ENCODE measurements at regions not wholly inside any gene's neighbourhood (a gene's known extent, or its start where the extent isn't known, plus 50 kb on each side); places are given as distances from the start of the nearest gene placed in this dataset.

DNA sequence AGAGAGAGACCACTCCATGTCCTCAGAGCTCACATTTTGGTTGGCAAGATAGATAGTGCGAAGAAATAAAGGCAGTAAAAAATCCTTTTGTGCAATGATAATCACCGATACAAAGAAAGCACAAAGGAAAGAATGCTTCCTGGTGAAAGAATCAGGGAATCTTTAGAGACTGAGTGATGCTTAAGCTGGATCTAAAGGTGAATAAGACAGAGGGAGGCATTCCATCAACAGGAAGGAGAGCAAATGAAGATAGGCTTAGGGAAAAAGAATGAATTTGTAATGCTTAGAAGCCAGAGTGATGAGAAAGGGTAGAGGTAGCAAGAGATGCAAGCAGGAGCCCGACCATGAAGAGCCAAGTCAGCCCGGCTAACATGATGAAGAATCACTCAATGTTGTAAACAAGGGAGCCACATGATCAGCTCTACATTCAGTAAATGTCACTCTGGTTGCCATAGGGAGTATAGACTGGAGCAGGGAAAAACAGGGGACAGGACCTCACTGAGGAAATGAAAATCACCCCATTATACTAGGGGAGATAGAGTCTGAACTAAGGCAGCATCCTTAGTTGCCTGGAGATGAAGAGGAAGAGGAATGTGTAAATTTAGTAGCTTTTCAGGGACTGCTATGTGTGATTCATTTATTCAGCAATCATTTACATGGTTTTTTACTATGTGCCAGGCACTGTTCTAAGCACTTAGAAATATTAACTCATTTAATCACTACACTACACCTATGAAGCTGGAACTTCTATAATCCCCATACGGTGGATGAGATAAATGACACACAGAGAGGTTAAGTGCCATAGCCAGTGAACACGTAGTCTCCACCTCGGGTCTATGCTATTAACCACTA lies 402.6 kb upstream of the NFIA start:
- ChIA-PET CTCF (interaction anchor here (0.6 kb wide), 1 partner anchor 701 kb away, joined by 3 read pairs; no protein-coding TSS in a partner anchor), POLR2A (no interaction called here)
- no peaks in the 10 kb centered on the region for H3K36me3 ChIP-seq (ENCODE audit: control insufficient read depth in 2 of 2, insufficient read depth in 1 of 2, low read length in 2 of 2)
- no peaks in the 10 kb centered on the region for H3K4me1 ChIP-seq (ENCODE audit: control insufficient read depth, insufficient read depth, low read length)
- no peaks in the 10 kb centered on the region for H3K9me3 ChIP-seq (ENCODE audit: control insufficient read depth, insufficient read depth, low read depth, low read length)
- H3K27ac ChIP-seq (ENCODE audit: extremely low read depth, low read depth, low read length): no peak overlapping the region
- TF ChIP-seq TCF7L2 (IDR thresholded peaks at IDR 0.05; ENCODE audit: borderline replicate concordance, low read depth, low read length) (no peak), ZNF16 (tag by site-specific recombination; IDR thresholded peaks at IDR 0.05; ENCODE audit: low read depth) (no peak), ZNF600 (tag by site-specific recombination; IDR thresholded peaks at IDR 0.05) (no peak), ZNF23 (tag by site-specific recombination; IDR thresholded peaks at IDR 0.05; ENCODE audit: borderline replicate concordance) (no peak), YY1 (tag by site-specific recombination; IDR thresholded peaks at IDR 0.05) (no peak), HOXA7 (CRISPR knock-in tag; IDR thresholded peaks at IDR 0.05; ENCODE audit: borderline replicate concordance) (no peak), ZNF37A (tag by site-specific recombination; IDR thresholded peaks at IDR 0.05) (no peak), ZNF274 (IDR thresholded peaks at IDR 0.05; ENCODE audit: low read length) (no peak), ZNF274 (tag by site-specific recombination; IDR thresholded peaks at IDR 0.05; ENCODE audit: borderline replicate concordance) (no peak)
- TF ChIP-seq, protein P1, sequence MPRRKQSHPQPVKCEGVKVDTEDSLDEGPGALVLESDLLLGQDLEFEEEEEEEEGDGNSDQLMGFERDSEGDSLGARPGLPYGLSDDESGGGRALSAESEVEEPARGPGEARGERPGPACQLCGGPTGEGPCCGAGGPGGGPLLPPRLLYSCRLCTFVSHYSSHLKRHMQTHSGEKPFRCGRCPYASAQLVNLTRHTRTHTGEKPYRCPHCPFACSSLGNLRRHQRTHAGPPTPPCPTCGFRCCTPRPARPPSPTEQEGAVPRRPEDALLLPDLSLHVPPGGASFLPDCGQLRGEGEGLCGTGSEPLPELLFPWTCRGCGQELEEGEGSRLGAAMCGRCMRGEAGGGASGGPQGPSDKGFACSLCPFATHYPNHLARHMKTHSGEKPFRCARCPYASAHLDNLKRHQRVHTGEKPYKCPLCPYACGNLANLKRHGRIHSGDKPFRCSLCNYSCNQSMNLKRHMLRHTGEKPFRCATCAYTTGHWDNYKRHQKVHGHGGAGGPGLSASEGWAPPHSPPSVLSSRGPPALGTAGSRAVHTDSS (tag by site-specific recombination; IDR thresholded peaks at IDR 0.05): no peak
- H3K4me3 ChIP-seq (ENCODE audit: low read depth, low read length): no peak overlapping the region

- CTCF ChIA-PET: no interaction called here
- no peaks in the 10 kb centered on the region for H3K36me3 ChIP-seq (ENCODE audit: control insufficient read depth in 2 of 2, insufficient read depth in 1 of 2, low read length in 2 of 2)
- no peak overlapping the region for H3K27ac ChIP-seq (ENCODE audit: extremely low read depth, low read depth, low read length)
- H3K4me1 ChIP-seq (ENCODE audit: control insufficient read depth, insufficient read depth, low read length): no peaks in the 10 kb centered on the region
- H3K4me3 ChIP-seq (ENCODE audit: low read depth, low read length): no peak overlapping the region
- POLR2A ChIA-PET: no interaction called here
- H3K9me3 ChIP-seq (ENCODE audit: control insufficient read depth, insufficient read depth, low read depth, low read length): no peaks in the 10 kb centered on the region
- TF ChIP-seq, protein P2, sequence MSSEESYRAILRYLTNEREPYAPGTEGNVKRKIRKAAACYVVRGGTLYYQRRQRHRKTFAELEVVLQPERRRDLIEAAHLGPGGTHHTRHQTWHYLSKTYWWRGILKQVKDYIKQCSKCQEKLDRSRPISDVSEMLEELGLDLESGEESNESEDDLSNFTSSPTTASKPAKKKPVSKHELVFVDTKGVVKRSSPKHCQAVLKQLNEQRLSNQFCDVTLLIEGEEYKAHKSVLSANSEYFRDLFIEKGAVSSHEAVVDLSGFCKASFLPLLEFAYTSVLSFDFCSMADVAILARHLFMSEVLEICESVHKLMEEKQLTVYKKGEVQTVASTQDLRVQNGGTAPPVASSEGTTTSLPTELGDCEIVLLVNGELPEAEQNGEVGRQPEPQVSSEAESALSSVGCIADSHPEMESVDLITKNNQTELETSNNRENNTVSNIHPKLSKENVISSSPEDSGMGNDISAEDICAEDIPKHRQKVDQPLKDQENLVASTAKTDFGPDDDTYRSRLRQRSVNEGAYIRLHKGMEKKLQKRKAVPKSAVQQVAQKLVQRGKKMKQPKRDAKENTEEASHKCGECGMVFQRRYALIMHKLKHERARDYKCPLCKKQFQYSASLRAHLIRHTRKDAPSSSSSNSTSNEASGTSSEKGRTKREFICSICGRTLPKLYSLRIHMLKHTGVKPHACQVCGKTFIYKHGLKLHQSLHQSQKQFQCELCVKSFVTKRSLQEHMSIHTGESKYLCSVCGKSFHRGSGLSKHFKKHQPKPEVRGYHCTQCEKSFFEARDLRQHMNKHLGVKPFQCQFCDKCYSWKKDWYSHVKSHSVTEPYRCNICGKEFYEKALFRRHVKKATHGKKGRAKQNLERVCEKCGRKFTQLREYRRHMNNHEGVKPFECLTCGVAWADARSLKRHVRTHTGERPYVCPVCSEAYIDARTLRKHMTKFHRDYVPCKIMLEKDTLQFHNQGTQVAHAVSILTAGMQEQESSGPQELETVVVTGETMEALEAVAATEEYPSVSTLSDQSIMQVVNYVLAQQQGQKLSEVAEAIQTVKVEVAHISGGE (tag by site-specific recombination; conservative IDR thresholded peaks at IDR 0.05; ENCODE audit: low read depth): no peak
- TF ChIP-seq, protein P3, sequence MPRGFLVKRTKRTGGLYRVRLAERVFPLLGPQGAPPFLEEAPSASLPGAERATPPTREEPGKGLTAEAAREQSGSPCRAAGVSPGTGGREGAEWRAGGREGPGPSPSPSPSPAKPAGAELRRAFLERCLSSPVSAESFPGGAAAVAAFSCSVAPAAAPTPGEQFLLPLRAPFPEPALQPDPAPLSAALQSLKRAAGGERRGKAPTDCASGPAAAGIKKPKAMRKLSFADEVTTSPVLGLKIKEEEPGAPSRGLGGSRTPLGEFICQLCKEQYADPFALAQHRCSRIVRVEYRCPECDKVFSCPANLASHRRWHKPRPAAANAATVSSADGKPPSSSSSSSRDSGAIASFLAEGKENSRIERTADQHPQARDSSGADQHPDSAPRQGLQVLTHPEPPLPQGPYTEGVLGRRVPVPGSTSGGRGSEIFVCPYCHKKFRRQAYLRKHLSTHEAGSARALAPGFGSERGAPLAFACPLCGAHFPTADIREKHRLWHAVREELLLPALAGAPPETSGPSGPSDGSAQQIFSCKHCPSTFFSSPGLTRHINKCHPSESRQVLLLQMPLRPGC (tag by site-specific recombination; IDR thresholded peaks at IDR 0.05): no peak
- TF ChIP-seq ZNF398 (tag by site-specific recombination; IDR thresholded peaks at IDR 0.05): no peak
- TF ChIP-seq ZNF664 (tag by site-specific recombination; IDR thresholded peaks at IDR 0.05): no peak
- no peak for TF ChIP-seq ZNF23 (tag by site-specific recombination; IDR thresholded peaks at IDR 0.05; ENCODE audit: borderline replicate concordance)
- TF ChIP-seq ZNF292 (tag by site-specific recombination; IDR thresholded peaks at IDR 0.05; ENCODE audit: borderline replicate concordance, low read depth): no peak
- TF ChIP-seq ZNF416 (tag by site-specific recombination; IDR thresholded peaks at IDR 0.05): no peak
- TF ChIP-seq, protein P4, sequence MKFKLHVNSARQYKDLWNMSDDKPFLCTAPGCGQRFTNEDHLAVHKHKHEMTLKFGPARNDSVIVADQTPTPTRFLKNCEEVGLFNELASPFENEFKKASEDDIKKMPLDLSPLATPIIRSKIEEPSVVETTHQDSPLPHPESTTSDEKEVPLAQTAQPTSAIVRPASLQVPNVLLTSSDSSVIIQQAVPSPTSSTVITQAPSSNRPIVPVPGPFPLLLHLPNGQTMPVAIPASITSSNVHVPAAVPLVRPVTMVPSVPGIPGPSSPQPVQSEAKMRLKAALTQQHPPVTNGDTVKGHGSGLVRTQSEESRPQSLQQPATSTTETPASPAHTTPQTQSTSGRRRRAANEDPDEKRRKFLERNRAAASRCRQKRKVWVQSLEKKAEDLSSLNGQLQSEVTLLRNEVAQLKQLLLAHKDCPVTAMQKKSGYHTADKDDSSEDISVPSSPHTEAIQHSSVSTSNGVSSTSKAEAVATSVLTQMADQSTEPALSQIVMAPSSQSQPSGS (tag by site-specific recombination; IDR thresholded peaks at IDR 0.05; ENCODE audit: low read depth): no peak
- no peak for TF ChIP-seq ZNF324 (tag by site-specific recombination; IDR thresholded peaks at IDR 0.05)
- TF ChIP-seq PRDM6 (tag by site-specific recombination; IDR thresholded peaks at IDR 0.05): no peak
Measured at GRCh38 chr1:60678802-60679201, 403.6 kb upstream of the NFIA start.

Data from HEK293 (cell line).